Activated CD4-positive, CD25-positive, alpha-beta regulatory T cell treated with anti-CD3 and anti-CD28 coated beads, Interleukin-2, amount 50 U/mL, for 24 hours (primary cell): ENCODE measurements at regions not wholly inside any gene's neighbourhood (a gene's known extent, or its start where the extent isn't known, plus 50 kb on each side); places are given as distances from the start of the nearest gene placed in this dataset.
"Not testable (repeated sequence)": the region's sequence is repeated elsewhere in the genome, so short reads cannot be mapped to it uniquely, and the experiment has no call there.

Source experiments
- ATAC-seq, 2 donors: fragments of 150-1000 bp; cut with Tn5 transposase; one replicate each; pipeline ENCODE4 v1.10.0; 2021; ENCODE audit warnings: mild to moderate bottlenecking in 1 of 2, moderate library complexity in 1 of 2

- ATAC-seq: no peak
Observed at GRCh38 chr6:167736486-167737204, 90.1 kb upstream of the AFDN start.

- ATAC-seq: no peak
Observed at GRCh38 chr6:167737205-167737830, 89.4 kb upstream of the AFDN start.

DNA sequence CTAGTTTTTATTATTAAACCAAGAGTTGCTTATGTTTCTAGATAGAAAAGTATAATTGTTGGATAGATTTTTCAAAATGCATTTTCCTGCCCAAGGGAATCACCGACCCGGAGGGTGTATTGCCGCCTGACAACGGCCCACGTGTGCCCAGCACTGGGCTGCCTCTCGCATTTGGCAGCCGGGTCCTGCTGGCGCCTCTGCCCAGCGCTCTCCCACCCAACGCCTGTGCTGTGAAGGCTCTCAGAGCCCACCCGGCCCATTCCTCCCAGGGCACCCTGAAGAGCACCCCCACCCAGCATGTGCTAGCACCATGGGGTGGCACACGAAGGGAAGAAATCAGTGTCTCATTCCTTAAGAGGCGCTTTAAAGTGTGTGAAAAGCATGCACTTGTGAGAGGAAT, 88.3 kb upstream of the AFDN start:
- no peak for ATAC-seq

- no peak for ATAC-seq
Observed at GRCh38 chr6:167739721-167740475, 86.8 kb upstream of the AFDN start.

DNA sequence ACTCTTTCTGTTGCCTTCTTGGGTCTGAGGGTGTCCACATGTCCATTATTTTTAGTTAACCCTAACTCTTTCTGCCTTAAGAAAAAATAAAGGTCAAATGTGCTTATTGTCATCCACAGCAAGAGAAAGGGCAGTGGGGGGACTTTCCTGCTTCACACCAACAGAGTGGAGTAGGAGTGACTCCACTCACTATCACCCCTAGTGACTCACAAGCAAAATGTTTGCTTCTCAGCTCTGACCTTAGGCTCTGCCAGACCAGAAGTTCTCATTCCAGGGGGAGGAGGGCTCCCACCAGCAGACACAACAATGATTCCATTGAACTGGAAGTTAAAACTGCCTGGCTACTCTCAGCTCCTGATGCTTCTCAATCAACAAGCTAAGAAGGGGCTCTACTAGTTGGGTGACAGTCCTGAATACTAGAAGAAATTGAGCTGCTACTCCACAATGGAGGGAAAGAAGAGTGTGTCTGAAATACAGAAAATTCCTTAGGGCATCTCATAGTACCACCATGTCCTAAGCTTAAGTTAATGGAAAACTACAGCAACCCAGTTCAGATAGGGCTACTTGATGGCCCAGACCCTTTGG, 83.9 kb upstream of the AFDN start:
- no peak for ATAC-seq

DNA sequence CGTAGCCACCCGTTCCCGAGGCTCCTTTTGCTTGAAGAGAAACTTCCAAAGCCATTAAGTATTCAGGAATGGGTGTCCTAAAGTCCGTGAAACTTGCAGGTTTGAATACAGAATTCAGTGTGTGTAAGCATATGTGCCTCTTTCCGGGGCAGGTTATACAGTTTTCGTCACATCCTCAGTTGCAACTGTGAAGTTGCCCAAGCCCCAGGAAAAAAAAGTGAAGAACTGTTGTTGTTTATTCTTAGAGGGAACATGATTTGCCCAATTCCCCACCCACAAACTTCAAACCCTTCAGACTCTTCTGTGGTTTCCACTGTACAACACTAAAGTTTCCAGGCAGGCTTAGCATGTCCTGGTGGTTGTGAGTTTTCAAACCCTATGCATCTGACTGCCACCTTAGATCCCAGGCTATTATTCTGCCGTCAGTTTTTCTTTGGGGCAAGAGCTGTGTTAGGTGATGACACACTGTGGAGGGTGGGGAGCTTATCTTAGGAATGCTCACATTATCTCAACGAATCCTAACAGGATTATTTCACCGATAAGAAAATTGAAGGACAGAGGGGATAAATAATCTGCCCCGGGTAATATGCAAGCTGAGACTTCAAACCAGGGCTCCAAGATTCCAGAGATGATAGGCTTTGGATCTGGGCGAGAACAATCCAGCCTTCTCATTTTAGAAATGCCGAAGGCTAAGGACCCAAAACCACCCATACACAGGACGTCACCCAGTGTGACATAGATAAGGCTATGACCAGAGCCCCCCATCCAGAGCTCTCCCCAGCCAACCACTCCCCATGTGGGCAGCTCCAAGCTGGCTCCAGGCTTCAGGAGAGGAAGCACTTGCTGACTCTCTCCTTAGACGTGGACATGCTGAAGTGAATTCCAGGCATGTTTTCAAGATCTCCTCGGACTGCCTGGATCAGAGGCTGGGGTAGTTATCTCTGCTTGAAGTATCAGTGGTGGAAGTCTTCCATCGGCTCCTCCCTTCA, 81.7 kb upstream of the AFDN start:
- ATAC-seq: no peak

GRCh38 chr6:167745670-167746389, 80.9 kb upstream of the AFDN start:
- ATAC-seq: no peak

GRCh38 chr6:167746390-167746907, 80.3 kb upstream of the AFDN start:
- no peak for ATAC-seq

- ATAC-seq: no peak
Observed at GRCh38 chr6:167746975-167747374, 79.7 kb upstream of the AFDN start.

DNA sequence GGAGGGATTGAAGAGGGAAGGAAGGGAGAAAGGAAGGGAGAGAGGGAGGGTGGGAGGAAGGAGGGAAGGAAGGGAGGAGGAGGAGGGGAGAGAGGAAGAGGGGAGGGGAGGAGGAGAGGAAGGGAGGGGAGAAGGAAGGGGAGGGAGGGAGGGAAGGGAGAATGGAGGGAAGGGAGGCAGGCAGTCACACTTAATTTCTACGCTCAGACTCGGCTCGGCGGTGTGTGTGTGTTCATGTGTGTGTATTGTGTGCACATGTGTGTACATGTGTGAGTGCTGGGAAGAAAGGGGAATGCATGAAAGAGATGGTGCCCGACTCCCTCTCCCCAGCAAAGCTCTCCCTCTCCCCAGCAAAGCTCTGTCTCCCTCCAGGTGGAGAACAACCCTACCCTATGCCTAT, 79.1 kb upstream of the AFDN start:
- ATAC-seq: no peak

- ATAC-seq: no peak
Observed at GRCh38 chr6:167748046-167748445, 78.7 kb upstream of the AFDN start.

DNA sequence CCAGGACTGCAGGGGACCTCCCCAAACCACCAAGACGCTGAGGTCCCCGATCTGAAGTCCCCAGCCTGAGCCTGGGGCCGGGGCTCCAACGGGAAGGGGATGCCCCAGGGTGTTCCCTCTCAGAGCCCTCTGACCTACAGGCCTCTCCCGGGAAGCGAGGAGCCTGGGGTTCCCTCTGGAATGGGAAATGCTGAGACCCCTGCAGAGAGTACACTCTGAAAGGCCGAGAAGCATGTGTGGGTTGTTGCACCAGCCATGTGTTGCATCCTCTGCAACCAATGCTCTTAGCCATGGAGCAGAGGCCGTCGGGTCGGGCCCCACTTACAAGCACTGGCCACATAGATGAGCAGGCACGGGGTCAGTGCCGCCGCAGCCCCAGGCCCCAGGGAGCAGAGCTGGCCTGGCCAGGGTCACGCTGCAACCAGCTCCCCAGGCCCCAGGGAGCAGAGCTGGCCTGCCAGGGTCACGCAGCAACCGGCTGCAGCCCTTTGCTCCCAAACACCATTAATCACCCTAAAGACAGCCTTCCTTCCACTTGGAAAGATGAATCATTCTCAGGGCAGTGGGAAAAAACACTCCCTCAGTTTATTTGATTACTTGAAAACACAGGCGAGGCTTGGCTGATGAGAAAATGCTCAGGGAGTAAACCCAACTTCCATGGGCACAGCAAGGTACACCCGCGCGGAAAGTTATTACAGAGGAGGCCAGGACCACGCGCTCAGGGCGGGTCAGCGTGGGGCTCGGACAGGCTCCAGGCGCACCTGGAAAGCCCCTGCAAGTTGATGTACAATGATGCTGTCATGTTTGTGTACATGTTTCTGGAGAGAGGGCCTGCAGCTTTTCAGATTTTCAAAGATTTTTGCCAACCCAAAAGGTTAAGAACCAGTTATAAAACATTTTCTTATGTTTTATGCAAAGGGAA, 78.0 kb upstream of the AFDN start:
- ATAC-seq: no peak

GRCh38 chr6:167750956-167751358, 75.8 kb upstream of the AFDN start:
- no peak for ATAC-seq

DNA sequence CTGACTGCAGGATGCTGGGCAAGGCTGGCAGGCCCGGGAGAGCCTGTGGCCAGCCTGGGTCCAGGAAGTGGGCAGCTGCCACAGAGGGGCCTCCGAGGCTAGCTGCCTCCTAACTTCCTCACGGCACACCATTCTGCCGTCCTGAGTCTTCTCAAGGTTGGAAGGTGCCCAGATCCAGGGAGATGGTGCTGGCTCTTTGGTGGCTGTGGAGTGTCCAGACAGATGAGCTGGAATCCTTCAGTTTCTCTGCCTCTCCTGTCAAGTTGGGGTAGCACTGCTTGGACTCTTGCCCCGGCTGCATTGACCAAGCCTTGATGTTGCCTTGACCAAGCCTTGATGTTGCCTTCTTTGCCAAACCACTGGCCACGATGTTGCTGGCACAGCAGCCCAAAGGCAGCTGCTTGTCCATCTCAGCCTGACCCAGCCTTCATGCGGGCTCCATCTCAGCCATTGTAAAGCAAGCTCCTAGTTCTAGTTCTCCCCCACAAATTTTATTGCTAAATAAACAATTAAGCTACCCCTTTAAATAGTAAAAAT, 75.1 kb upstream of the AFDN start:
- no peak for ATAC-seq

GRCh38 chr6:167753281-167753680, 73.4 kb upstream of the AFDN start:
- not testable (repeated sequence) for ATAC-seq

DNA sequence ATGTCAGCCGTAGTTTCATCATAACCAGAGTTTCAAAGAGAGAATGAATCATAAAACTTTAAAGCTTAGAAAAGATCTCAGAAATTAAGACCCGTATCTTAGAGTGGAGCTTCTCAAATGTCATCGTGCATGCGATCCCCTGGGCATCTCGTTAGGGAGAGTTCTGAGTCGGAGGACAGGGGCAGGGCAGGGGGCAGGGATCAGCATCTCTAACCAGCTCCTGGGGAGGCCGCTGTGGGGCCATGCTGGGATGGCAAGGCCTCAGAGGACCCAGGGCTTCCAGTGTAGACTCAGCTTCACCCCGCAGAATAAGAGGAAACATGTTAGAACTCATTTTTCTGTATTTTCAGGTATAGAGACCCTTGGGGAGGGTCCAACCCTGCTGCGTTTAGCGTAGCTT, 72.0 kb upstream of the AFDN start:
- ATAC-seq: no peak

DNA sequence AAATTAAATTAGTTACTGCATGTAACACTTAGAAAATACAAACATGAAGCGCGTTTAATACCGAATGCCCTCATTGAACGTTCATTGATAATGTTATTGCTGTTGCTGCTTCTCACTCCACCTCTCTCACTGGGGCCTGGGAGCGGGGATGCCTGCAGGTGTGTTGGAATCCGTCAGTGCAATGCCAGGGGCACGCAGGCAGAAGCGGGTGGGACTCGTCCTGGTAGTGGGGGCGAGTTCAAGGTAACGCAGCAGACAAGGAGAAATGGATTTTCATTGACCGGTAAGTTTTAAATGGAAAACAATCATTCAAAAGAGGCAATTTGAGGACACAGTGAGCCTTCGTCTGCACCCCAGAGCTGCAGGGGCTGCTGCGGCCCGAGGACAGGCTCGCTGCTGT, 71.2 kb upstream of the AFDN start:
- no peak for ATAC-seq

GRCh38 chr6:167756597-167756996, 70.1 kb upstream of the AFDN start:
- ATAC-seq: no peak

GRCh38 chr6:167757249-167757648, 69.5 kb upstream of the AFDN start:
- no peak for ATAC-seq

DNA sequence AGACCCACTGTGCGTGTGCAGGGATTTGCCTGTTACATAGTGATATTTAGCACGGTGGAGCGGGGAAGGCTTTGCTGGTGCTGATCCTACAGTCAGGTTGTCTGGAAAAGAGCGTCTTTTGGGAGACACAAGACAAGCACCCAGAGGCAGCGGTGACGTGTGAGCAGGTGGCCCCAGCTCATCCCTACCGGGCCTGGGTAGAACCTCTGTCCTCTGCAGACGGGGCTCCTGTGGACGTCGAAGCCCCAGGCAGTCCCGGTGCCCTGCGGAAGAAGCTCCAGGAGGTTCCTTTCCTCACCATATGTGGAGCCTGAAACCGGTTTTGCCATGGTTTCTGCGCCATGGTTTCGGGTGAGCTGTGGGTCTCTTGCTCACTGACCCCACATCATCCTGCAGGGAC, 68.9 kb upstream of the AFDN start:
- no peak for ATAC-seq
